ENCODE measurements at regions not wholly inside any gene's neighbourhood (a gene's known extent, or its start where the extent isn't known, plus 50 kb on each side); places are given as distances from the start of the nearest gene placed in this dataset.

DNA sequence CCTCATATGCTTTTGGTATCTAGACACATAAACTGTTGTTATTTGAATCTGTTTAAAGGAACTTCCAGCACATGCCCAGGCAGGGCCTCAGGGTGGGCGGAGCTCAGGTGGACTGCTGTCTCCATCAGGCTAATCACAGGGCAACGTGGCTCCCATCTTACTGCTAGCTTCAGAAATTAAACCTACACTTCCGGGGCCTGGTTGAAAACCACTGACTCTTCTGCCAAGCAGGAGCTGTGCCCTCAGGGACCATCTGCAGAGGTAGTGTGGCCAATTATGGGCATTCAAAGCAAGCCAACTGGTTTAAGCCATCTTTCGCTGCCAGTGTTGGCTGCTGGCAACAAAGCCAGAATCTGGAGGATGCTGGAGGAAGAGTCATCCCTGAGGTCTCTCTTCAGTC, 97.5 kb downstream of the TMX1 start:
- H4K20me1 ChIP-seq (replicated peaks; ENCODE audit: insufficient read depth) = no peaks in the 10 kb centered on the region
- Mint-ChIP-seq H3K36me3 (ENCODE audit: low read depth) (no peaks in the 10 kb centered on the region), H3K27me3 (ENCODE audit: insufficient read depth, low read depth, poor library complexity) (peaks cover 3% of the 10 kb centered on the region), H3K4me1 (peaks cover 5% of the 10 kb centered on the region; the same call in 1 of the 3 replicates), H3K27ac (no peak overlapping the region), H3K9me3 (no peaks in the 10 kb centered on the region), H3K4me3 (no peak overlapping the region)
- H3K4me3 ChIP-seq = no peak overlapping the region
- peaks cover 12% of the 10 kb centered on the region for H3K9me2 ChIP-seq (ENCODE audit: insufficient read depth)
- no peak overlapping the region for H3K27ac ChIP-seq (ENCODE audit: low read depth)
- peak overlapping the region; percentile 78 for H2AFZ ChIP-seq
- DNase-seq (ENCODE audit: low spot score) (no peak), ATAC-seq (no peak)
- no peak overlapping the region for H3K4me2 ChIP-seq
- no peaks in the 10 kb centered on the region for H3K79me2 ChIP-seq (replicated peaks; ENCODE audit: insufficient read depth)
- no peaks in the 10 kb centered on the region for H3K36me3 ChIP-seq (ENCODE audit: insufficient read depth)
- peaks cover 9% of the 10 kb centered on the region for H3K4me1 ChIP-seq (ENCODE audit: insufficient read depth)
- TF ChIP-seq JUNB (IDR thresholded peaks at IDR 0.05; ENCODE audit: unreplicated experiment) = no peak
- TF ChIP-seq POLR2AphosphoS5 (IDR thresholded peaks at IDR 0.05; ENCODE audit: low read depth) = no peak
- no peak for TF ChIP-seq CREB1 (CRISPR knock-in tag; IDR thresholded peaks at IDR 0.05; ENCODE audit: low read depth)
- TF ChIP-seq, protein P1, sequence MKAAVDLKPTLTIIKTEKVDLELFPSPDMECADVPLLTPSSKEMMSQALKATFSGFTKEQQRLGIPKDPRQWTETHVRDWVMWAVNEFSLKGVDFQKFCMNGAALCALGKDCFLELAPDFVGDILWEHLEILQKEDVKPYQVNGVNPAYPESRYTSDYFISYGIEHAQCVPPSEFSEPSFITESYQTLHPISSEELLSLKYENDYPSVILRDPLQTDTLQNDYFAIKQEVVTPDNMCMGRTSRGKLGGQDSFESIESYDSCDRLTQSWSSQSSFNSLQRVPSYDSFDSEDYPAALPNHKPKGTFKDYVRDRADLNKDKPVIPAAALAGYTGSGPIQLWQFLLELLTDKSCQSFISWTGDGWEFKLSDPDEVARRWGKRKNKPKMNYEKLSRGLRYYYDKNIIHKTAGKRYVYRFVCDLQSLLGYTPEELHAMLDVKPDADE (IDR thresholded peaks at IDR 0.05) = no peak
- no peak for TF ChIP-seq ZNF331 (CRISPR knock-in tag; IDR thresholded peaks at IDR 0.05; ENCODE audit: low read depth)
- TF ChIP-seq, protein P2, sequence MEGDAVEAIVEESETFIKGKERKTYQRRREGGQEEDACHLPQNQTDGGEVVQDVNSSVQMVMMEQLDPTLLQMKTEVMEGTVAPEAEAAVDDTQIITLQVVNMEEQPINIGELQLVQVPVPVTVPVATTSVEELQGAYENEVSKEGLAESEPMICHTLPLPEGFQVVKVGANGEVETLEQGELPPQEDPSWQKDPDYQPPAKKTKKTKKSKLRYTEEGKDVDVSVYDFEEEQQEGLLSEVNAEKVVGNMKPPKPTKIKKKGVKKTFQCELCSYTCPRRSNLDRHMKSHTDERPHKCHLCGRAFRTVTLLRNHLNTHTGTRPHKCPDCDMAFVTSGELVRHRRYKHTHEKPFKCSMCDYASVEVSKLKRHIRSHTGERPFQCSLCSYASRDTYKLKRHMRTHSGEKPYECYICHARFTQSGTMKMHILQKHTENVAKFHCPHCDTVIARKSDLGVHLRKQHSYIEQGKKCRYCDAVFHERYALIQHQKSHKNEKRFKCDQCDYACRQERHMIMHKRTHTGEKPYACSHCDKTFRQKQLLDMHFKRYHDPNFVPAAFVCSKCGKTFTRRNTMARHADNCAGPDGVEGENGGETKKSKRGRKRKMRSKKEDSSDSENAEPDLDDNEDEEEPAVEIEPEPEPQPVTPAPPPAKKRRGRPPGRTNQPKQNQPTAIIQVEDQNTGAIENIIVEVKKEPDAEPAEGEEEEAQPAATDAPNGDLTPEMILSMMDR (conservative IDR thresholded peaks at IDR 0.05; ENCODE audit: low read depth in 2 of 2) = no peak
- TF ChIP-seq REST (IDR thresholded peaks at IDR 0.05; ENCODE audit: unreplicated experiment) = no peak
- no peak for TF ChIP-seq EZH2 (IDR thresholded peaks at IDR 0.05; ENCODE audit: low read depth, unreplicated experiment)
- TF ChIP-seq STAT1 (IDR thresholded peaks at IDR 0.05; ENCODE audit: unreplicated experiment) = no peak
- no peaks in the 10 kb centered on the region for H3F3A ChIP-seq (replicated peaks; ENCODE audit: low read depth)
- H3K27me3 ChIP-seq (ENCODE audit: insufficient read depth) = no peaks in the 10 kb centered on the region

- no peaks in the 10 kb centered on the region for H3K36me3 ChIP-seq (ENCODE audit: insufficient read depth)
- Mint-ChIP-seq H3K4me1 (peaks cover 5% of the 10 kb centered on the region; the same call in 1 of the 3 replicates), H3K36me3 (ENCODE audit: low read depth) (peaks cover 6% of the 10 kb centered on the region; the same call in 2 of the 3 replicates), H3K27ac (no peak overlapping the region), H3K4me3 (no peak overlapping the region), H3K27me3 (ENCODE audit: insufficient read depth, low read depth, poor library complexity) (peaks cover 3% of the 10 kb centered on the region), H3K9me3 (peaks cover 8% of the 10 kb centered on the region)
- no peak overlapping the region for H3K27ac ChIP-seq (ENCODE audit: low read depth)
- H3K79me2 ChIP-seq (replicated peaks; ENCODE audit: insufficient read depth) = no peaks in the 10 kb centered on the region
- H3K9me2 ChIP-seq (ENCODE audit: insufficient read depth) = peaks cover 10% of the 10 kb centered on the region
- DNase-seq (ENCODE audit: low spot score) (no peak), ATAC-seq (no peak)
- H4K20me1 ChIP-seq (replicated peaks; ENCODE audit: insufficient read depth) = no peaks in the 10 kb centered on the region
- H3K4me2 ChIP-seq = no peak overlapping the region
- no peak overlapping the region for H2AFZ ChIP-seq
- H3K27me3 ChIP-seq (ENCODE audit: insufficient read depth) = no peaks in the 10 kb centered on the region
- no peak overlapping the region for H3K4me3 ChIP-seq
- H3K4me1 ChIP-seq (ENCODE audit: insufficient read depth) = peaks cover 9% of the 10 kb centered on the region
- no peaks in the 10 kb centered on the region for H3F3A ChIP-seq (replicated peaks; ENCODE audit: low read depth)
- no peak for TF ChIP-seq EZH2 (IDR thresholded peaks at IDR 0.05; ENCODE audit: low read depth, unreplicated experiment)
- TF ChIP-seq ZNF462 (CRISPR knock-in tag; IDR thresholded peaks at IDR 0.05) = no peak
- TF ChIP-seq POLR2AphosphoS5 (IDR thresholded peaks at IDR 0.05; ENCODE audit: low read depth) = no peak
Measured at GRCh38 chr14:51341338-51341737, 101.3 kb downstream of the TMX1 start.
